ENCODE measurements at regions not wholly inside any gene's neighbourhood (a gene's known extent, or its start where the extent isn't known, plus 50 kb on each side); places are given as distances from the start of the nearest gene placed in this dataset.

DNA sequence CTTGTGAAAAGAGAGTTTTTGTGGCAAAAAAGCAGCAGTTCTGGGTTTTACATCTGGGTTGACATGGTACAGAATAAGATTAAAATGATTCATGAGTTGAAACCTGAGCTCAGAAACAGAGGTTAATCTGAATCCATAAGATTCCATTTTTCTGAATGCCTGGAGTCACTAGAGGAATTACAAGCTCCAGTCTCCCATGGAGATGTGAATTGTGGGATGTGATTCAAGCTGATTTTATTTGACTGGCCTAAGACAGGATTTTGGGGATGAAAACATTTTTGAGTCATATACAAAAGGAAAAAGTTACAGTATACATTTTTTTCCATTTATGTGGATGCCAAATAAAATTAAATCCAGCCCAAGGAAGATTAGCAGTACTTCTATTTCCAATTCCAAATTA, 161.1 kb downstream of the RBM46 start:
- TF ChIP-seq POLR2A (IDR thresholded peaks at IDR 0.05) (no peak), CTCF (IDR thresholded peaks at IDR 0.05) (no peak)

Measured in esophagus squamous epithelium (tissue), 4 donors.